BE2C (cell line): ENCODE measurements at regions not wholly inside any gene's neighbourhood (a gene's known extent, or its start where the extent isn't known, plus 50 kb on each side); places are given as distances from the start of the nearest gene placed in this dataset.

ENCODE experiments used
- DNase-seq: peaks from one replicate; pipeline ENCODE4 v3.0.0-alpha.2; 2020
- H3K27me3 ChIP-seq: fragments of 250-450 bp; sonication (Bioruptor Pico); 2 replicates; pipeline ENCODE4 v1.5.1; 2020; ENCODE audit warnings: mild to moderate bottlenecking
- H3K36me3 ChIP-seq: fragments of 250-450 bp; sonication (Bioruptor Pico); 2 replicates; pipeline ENCODE4 v1.5.1; 2020; ENCODE audit warnings: mild to moderate bottlenecking
- H3K4me1 ChIP-seq: fragments of 250-450 bp; sonication (Bioruptor Pico); 2 replicates; pipeline ENCODE4 v1.5.1; 2020
- H3K4me3 ChIP-seq: 2 replicates; pipeline ENCODE4 v1.5.1; 2011; ENCODE audit warnings: low read depth, low read length
- H3K9me3 ChIP-seq: fragments of 250-450 bp; sonication (Bioruptor Pico); 2 replicates; pipeline ENCODE4 v1.5.1; 2020
- TF ChIP-seq, protein P1 (sequence below): IDR thresholded peaks from 2 replicates; pipeline ENCODE4 v1.5.1; 2012; ENCODE audit warnings: mild to moderate bottlenecking, low read depth, low read length

DNA sequence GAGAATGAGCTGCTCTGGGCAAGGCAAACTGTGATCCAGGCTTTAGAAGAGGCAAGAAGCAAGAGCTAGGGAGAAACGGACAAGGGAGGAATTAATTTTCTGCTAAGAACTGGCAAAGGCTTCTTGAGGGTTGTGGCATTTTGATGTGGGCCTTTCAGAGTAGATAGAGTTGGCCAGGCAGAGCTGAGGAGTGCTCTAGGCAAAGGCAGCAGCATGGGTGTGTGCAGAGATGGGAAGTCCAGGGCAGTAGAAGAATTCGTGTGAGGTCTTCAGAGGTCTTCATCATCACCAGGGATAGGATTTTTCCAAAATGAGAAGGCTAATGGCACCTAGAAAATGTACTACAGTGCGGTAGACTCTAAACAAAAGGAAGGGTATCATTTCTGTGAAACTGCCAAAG lies 237.8 kb downstream of the LTN1 start:
- Histone ChIP-seq H3K9me3 (no peaks in the 10 kb centered on the region), H3K36me3 (no peaks in the 10 kb centered on the region), H3K4me3 (no peak overlapping the region), H3K4me1 (no peaks in the 10 kb centered on the region; the same call in 1 of the 2 replicates), H3K27me3 (no peaks in the 10 kb centered on the region)
- no peak for DNase-seq
- TF ChIP-seq, protein P1, sequence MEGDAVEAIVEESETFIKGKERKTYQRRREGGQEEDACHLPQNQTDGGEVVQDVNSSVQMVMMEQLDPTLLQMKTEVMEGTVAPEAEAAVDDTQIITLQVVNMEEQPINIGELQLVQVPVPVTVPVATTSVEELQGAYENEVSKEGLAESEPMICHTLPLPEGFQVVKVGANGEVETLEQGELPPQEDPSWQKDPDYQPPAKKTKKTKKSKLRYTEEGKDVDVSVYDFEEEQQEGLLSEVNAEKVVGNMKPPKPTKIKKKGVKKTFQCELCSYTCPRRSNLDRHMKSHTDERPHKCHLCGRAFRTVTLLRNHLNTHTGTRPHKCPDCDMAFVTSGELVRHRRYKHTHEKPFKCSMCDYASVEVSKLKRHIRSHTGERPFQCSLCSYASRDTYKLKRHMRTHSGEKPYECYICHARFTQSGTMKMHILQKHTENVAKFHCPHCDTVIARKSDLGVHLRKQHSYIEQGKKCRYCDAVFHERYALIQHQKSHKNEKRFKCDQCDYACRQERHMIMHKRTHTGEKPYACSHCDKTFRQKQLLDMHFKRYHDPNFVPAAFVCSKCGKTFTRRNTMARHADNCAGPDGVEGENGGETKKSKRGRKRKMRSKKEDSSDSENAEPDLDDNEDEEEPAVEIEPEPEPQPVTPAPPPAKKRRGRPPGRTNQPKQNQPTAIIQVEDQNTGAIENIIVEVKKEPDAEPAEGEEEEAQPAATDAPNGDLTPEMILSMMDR: no peak

DNA sequence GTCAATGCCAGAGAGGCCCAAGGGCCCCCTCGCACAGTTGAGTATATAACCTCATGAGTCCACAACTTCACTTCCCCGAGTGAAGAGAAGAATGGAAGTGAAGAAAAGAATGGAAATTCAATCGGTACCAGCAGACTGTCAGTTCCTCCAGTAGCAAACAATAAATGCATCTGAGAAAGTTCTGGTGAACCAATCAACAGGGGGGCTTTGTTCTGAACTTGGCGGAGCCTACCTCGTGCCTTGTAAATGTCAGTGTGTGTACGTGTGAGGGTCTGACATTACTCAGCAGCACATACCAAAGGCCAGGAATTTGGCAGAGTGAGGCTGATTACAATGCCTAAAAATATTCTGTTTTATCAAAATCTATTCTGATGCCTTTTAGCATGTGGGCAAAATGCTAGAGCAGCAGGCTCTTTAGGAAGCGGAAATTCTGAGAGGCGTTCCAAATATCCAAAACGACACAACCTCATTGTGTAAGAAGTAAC lies 238.5 kb downstream of the LTN1 start:
- Histone ChIP-seq H3K27me3 (no peaks in the 10 kb centered on the region), H3K9me3 (no peaks in the 10 kb centered on the region), H3K4me3 (no peak overlapping the region), H3K4me1 (no peaks in the 10 kb centered on the region; the same call in 1 of the 2 replicates), H3K36me3 (no peaks in the 10 kb centered on the region)
- DNase-seq: no peak
- TF ChIP-seq, protein P1: no peak

DNA sequence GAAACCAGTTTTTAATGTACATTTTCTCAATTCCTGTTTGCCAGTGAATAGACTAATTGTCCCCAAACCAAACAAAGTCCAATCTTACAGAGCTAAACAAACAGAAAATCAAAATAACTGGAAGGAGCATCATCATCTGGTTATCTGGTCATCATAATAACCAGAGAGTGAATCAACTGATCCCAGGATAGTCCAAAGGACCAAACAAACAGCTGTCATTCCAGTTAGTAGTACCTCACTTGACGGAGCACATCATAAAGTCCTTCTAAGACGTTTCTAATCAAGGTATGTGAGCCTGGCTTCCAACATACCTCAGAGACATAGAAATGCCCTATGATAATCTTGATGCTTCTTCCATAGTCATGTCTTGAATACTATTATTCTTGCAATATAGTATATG lies 240.5 kb downstream of the LTN1 start:
- Histone ChIP-seq H3K9me3 (no peaks in the 10 kb centered on the region), H3K27me3 (no peaks in the 10 kb centered on the region), H3K36me3 (no peaks in the 10 kb centered on the region), H3K4me3 (no peak overlapping the region), H3K4me1 (no peaks in the 10 kb centered on the region; the same call in 1 of the 2 replicates)
- no peak for DNase-seq
- TF ChIP-seq, protein P1: no peak

DNA sequence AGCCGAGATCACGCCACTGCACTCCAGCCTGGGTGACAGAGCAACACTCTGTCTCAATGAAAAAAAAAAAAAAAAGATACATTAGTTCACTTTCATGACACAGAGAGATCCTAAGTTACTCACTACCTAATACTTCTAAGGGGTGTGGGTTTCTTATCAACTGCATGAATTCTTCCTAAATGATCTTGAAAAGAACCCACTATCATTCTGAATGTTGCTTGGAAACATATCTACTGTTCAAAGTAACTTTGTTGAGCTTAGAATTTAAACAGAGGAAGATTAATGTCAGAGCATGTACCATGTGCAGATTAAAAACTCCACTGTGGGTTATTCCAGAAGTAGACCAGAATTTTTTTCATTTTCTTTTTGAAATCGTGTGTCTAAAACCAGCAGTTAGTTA lies 241.5 kb downstream of the LTN1 start:
- no peaks in the 10 kb centered on the region; the same call in 1 of the 2 replicates for H3K4me1 ChIP-seq
- no peaks in the 10 kb centered on the region for H3K9me3 ChIP-seq
- H3K36me3 ChIP-seq: no peaks in the 10 kb centered on the region
- DNase-seq: no peak
- no peak overlapping the region for H3K4me3 ChIP-seq
- no peaks in the 10 kb centered on the region for H3K27me3 ChIP-seq
- TF ChIP-seq, protein P1: no peak

DNA sequence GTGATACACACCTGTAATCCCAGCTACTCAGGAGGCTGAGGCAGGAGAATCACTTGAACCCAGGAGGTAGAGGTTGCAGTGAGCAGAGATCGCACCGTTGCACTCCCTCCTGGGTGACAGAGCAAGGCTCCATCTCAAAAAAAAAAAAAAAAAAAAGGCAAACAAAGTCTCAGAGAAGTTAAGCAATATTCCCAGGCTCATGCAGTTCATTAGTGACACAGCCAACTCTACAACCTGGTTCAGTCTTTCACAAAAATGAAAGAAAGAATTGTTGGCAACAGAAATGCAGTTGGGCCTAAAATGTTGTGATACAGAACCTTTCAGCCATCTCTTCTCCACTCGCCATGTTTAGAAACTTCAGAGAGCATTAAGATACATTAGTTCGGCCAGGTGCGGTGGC lies 242.1 kb downstream of the LTN1 start:
- H3K4me3 ChIP-seq: no peak overlapping the region
- H3K4me1 ChIP-seq: no peaks in the 10 kb centered on the region; the same call in 1 of the 2 replicates
- no peaks in the 10 kb centered on the region for H3K36me3 ChIP-seq
- H3K27me3 ChIP-seq: no peaks in the 10 kb centered on the region
- H3K9me3 ChIP-seq: no peaks in the 10 kb centered on the region
- TF ChIP-seq, protein P1: no peak
- DNase-seq: no peak

DNA sequence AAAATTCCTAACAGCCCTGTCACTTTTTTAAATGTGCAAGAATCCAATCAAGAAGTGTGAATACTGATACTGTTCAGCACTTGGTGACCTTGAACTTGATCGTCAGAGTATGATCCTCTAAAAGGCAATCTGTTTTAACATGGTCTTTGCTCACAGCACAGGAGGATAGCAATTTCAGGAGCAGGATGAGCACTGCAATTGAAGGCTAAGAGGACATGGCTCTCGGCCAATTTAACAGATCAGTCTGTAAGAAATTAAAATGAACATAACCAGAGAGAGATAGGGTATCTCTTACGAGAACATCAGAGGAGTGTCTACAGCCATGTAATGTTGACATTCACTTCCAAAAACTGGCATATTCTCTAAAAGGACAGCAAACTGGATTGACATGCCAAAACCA lies 243.1 kb downstream of the LTN1 start:
- peak; percentile 38 for DNase-seq
- Histone ChIP-seq H3K36me3 (no peaks in the 10 kb centered on the region), H3K9me3 (no peaks in the 10 kb centered on the region), H3K4me1 (peaks cover 5% of the 10 kb centered on the region), H3K4me3 (no peak overlapping the region), H3K27me3 (no peaks in the 10 kb centered on the region)
- TF ChIP-seq, protein P1: no peak
